ENCODE measurements at regions not wholly inside any gene's neighbourhood (a gene's known extent, or its start where the extent isn't known, plus 50 kb on each side); places are given as distances from the start of the nearest gene placed in this dataset.

DNA sequence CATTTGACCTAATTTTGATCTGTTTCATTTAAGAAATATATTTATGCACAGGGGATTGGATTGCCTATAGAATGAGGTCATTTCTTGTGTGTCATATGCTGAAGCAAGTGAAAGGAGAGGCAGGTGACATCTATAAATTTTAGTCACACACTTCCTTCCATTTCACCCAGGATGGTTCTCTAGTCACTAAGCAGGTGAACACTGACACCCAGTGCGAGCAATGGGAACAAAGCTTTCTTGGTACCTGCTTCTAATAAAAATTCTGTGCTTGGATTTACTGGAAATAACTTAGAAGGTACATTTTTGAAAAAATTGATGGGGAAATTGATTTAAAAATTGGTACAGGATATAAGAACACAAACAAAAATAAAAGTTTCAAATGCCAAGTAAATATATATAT, 66.9 kb upstream of the MC3R start:
- TF ChIP-seq, protein P1, sequence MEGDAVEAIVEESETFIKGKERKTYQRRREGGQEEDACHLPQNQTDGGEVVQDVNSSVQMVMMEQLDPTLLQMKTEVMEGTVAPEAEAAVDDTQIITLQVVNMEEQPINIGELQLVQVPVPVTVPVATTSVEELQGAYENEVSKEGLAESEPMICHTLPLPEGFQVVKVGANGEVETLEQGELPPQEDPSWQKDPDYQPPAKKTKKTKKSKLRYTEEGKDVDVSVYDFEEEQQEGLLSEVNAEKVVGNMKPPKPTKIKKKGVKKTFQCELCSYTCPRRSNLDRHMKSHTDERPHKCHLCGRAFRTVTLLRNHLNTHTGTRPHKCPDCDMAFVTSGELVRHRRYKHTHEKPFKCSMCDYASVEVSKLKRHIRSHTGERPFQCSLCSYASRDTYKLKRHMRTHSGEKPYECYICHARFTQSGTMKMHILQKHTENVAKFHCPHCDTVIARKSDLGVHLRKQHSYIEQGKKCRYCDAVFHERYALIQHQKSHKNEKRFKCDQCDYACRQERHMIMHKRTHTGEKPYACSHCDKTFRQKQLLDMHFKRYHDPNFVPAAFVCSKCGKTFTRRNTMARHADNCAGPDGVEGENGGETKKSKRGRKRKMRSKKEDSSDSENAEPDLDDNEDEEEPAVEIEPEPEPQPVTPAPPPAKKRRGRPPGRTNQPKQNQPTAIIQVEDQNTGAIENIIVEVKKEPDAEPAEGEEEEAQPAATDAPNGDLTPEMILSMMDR (IDR thresholded peaks at IDR 0.05) = no peak
- Histone ChIP-seq H3K27me3 (no peaks in the 10 kb centered on the region), H3K4me1 (no peaks in the 10 kb centered on the region), H3K36me3 (no peaks in the 10 kb centered on the region), H3K9ac (ENCODE audit: low read depth in 2 of 2, low read length in 2 of 2) (no peak overlapping the region), H3K27ac (no peak overlapping the region), H3K9me3 (no peaks in the 10 kb centered on the region), H3K4me3 (no peak overlapping the region)
- intact Hi-C loops (cut with DNase I) = loop anchor here (5.0 kb wide), 1 partner anchor 1499 kb away; no protein-coding TSS in a partner anchor
- DNase-seq = no peak

- Histone ChIP-seq H3K27me3 (no peaks in the 10 kb centered on the region), H3K9ac (ENCODE audit: low read depth in 2 of 2, low read length in 2 of 2) (no peak overlapping the region), H3K4me1 (no peaks in the 10 kb centered on the region), H3K36me3 (no peaks in the 10 kb centered on the region), H3K9me3 (no peaks in the 10 kb centered on the region), H3K4me3 (no peak overlapping the region), H3K27ac (no peak overlapping the region)
- DNase-seq = no peak
- TF ChIP-seq, protein P1 (IDR thresholded peaks at IDR 0.05) = no peak
- intact Hi-C loops (cut with DNase I) = no loop called here
These were observed 60.9 kb upstream of the MC3R start for GRCh38 chr20:56187534-56188165.

- Histone ChIP-seq H3K9me3 (no peaks in the 10 kb centered on the region), H3K27ac (no peak overlapping the region), H3K4me1 (no peaks in the 10 kb centered on the region), H3K4me3 (no peak overlapping the region), H3K27me3 (no peaks in the 10 kb centered on the region), H3K36me3 (no peaks in the 10 kb centered on the region), H3K9ac (ENCODE audit: low read depth in 2 of 2, low read length in 2 of 2) (no peak overlapping the region)
- TF ChIP-seq, protein P1 (IDR thresholded peaks at IDR 0.05) = no peak
- intact Hi-C loops (cut with DNase I) = no loop called here
- DNase-seq = no peak
These were observed 54.5 kb upstream of the MC3R start for GRCh38 chr20:56194042-56194441.

GRCh38 chr20:56195946-56196345, 52.6 kb upstream of the MC3R start:
- no peak overlapping the region for H3K9ac ChIP-seq (ENCODE audit: low read depth in 2 of 2, low read length in 2 of 2)
- no peak for DNase-seq
- H3K9me3 ChIP-seq = no peaks in the 10 kb centered on the region
- intact Hi-C loops (cut with DNase I) = no loop called here
- H3K4me3 ChIP-seq = no peak overlapping the region
- no peaks in the 10 kb centered on the region for H3K4me1 ChIP-seq
- H3K36me3 ChIP-seq = no peaks in the 10 kb centered on the region
- TF ChIP-seq, protein P1 (IDR thresholded peaks at IDR 0.05) = no peak
- H3K27me3 ChIP-seq = no peaks in the 10 kb centered on the region
- H3K27ac ChIP-seq = no peak overlapping the region

All from colonic mucosa (tissue), 4 donors.